NCI-H1417 treated with DMSO at 0.1 percent for 48 hours (cell line): ENCODE measurements at regions not wholly inside any gene's neighbourhood (a gene's known extent, or its start where the extent isn't known, plus 50 kb on each side); places are given as distances from the start of the nearest gene placed in this dataset.

ENCODE experiments used
- DNase-seq: peaks from one replicate; lab custom pipeline; 2025; lab: John Stamatoyannopoulos, UW

DNA sequence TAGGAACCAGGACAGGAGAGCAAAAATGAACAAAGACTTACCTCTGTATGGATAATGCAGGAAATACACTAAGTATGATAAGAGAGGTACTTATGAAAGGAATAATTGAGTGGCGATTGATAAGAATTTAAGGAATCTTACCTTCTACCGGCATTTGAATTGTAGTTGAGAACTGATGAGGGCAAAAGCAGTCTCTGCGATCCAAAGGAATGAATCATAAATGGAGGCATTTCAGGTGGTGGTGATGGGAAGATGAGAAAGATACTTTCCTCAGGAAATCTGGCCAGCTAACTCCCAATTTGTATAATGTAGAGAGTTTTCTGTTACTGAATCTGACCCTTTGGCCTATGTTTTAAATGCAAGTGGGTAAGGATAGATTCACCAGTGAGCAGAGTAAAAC lies 71.9 kb upstream of the C11orf87 start:
- DNase-seq: no peak

DNA sequence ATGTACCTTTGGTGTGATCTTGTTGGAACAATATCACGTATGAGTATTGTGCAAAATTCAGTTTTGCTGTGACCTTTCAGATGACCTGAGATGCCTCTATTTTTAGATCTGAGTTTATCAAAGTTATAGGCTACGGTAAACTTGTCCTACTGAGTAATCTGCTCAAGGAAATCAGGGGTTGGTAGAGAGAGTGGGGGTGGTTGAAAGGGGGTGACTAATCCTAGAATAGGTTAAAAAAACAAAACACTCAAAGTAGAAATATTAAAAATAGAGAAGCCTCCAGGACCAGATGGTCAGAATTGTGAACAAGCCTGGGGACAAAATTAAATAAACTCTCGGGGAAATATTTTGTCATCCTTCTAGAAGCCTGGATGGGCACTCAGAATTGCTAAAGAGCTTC lies 59.9 kb upstream of the C11orf87 start:
- no peak for DNase-seq

DNA sequence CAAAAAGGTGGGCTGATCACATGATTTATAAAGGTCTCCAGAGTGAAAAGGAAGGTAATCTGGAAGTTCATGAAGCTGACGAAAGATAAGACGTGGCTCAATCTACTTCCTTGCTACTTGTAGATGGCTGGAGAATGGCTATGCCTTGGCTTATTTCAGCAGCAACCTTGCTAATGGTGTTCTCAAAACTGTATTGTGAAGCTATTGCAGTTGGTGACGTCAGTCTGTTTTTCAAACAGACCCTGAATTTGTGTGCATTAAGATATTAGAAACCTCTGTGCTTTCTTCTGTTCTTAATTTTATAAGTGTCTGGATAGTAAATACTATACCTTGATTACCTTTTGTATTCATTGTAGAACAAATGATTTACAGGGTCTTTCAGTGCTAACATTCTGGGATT lies 58.3 kb upstream of the C11orf87 start:
- no peak for DNase-seq

DNA sequence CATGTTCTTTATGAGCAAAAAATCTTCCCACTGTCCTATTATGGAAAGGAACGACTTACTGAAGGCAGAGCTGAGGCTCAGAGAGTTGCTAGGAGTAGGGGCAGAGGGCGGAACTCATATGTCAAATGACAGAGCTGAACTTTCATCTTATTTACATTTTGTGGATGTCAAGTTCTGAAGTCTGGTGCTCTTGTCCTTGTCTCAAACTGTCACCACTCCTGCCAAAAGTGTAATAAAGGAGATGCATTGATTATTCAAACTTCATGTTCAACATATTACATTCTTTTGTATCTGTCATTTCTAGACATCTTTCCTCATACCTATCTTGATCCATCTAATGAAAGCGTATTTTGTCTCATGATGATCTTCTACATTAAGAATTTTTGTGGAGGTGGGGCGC lies 57.1 kb upstream of the C11orf87 start:
- no peak for DNase-seq

DNA sequence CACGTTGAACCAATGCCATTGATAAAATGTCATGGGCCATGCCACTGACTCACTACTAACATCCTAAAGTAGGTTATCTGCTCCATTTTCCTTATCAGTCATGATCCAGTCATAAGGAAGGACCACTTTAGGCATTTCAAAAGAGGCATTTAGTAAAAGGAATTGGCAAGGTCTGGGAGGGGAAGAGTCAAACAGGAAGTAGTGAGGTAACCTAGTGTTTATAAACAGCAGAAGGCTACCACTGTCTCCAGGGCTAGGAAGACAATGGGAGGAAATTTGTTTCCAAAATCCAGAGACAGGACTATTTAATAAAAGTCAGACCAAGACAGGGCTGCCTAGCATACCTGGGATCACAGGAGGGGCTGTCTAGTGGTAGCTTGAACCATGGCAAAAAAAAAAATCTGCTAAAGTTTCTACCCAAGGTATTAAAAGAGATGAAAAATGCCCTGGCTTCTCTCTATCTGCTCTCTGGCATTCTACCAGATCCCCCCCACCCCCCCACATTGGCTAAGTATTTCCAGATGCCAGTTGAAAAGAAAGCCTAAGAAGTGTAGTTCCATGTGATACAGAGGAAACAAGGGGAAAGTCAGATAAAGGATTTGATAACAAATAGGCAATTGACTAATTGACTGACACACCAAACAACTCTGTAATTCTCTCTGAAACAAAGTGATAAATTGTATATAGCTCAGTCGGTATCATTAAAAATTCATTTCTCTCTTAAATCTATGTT lies 50.4 kb upstream of the C11orf87 start:
- no peak for DNase-seq
